ENCODE measurements at regions not wholly inside any gene's neighbourhood (a gene's known extent, or its start where the extent isn't known, plus 50 kb on each side); places are given as distances from the start of the nearest gene placed in this dataset.

GRCh38 chr1:177838907-177839485 lies 130.9 kb downstream of the SEC16B start:
- TF ChIP-seq, protein P1, sequence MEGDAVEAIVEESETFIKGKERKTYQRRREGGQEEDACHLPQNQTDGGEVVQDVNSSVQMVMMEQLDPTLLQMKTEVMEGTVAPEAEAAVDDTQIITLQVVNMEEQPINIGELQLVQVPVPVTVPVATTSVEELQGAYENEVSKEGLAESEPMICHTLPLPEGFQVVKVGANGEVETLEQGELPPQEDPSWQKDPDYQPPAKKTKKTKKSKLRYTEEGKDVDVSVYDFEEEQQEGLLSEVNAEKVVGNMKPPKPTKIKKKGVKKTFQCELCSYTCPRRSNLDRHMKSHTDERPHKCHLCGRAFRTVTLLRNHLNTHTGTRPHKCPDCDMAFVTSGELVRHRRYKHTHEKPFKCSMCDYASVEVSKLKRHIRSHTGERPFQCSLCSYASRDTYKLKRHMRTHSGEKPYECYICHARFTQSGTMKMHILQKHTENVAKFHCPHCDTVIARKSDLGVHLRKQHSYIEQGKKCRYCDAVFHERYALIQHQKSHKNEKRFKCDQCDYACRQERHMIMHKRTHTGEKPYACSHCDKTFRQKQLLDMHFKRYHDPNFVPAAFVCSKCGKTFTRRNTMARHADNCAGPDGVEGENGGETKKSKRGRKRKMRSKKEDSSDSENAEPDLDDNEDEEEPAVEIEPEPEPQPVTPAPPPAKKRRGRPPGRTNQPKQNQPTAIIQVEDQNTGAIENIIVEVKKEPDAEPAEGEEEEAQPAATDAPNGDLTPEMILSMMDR (IDR thresholded peaks at IDR 0.05; ENCODE audit: low read depth, low read length), result no peak
- TF ChIP-seq POLR2A (IDR thresholded peaks at IDR 0.05; ENCODE audit: extremely low read depth, insufficient read length), result no peak
- TF ChIP-seq MYC (IDR thresholded peaks at IDR 0.05; ENCODE audit: low read depth, low read length), result no peak
- TF ChIP-seq MAX (IDR thresholded peaks at IDR 0.05; ENCODE audit: low read depth, low read length), result no peak
- no peak overlapping the region for H3K4me3 ChIP-seq (ENCODE audit: low read depth, low read length)
- no peak for DNase-seq (ENCODE audit: low read depth)

GRCh38 chr1:177833631-177834030 lies 136.2 kb downstream of the SEC16B start:
- TF ChIP-seq POLR2A (IDR thresholded peaks at IDR 0.05; ENCODE audit: extremely low read depth, insufficient read length), result no peak
- no peak for TF ChIP-seq MYC (IDR thresholded peaks at IDR 0.05; ENCODE audit: low read depth, low read length)
- TF ChIP-seq, protein P1 (IDR thresholded peaks at IDR 0.05; ENCODE audit: low read depth, low read length), result no peak
- TF ChIP-seq MAX (IDR thresholded peaks at IDR 0.05; ENCODE audit: low read depth, low read length), result no peak
- no peak overlapping the region for H3K4me3 ChIP-seq (ENCODE audit: low read depth, low read length)
- DNase-seq (ENCODE audit: low read depth), result no peak

DNA sequence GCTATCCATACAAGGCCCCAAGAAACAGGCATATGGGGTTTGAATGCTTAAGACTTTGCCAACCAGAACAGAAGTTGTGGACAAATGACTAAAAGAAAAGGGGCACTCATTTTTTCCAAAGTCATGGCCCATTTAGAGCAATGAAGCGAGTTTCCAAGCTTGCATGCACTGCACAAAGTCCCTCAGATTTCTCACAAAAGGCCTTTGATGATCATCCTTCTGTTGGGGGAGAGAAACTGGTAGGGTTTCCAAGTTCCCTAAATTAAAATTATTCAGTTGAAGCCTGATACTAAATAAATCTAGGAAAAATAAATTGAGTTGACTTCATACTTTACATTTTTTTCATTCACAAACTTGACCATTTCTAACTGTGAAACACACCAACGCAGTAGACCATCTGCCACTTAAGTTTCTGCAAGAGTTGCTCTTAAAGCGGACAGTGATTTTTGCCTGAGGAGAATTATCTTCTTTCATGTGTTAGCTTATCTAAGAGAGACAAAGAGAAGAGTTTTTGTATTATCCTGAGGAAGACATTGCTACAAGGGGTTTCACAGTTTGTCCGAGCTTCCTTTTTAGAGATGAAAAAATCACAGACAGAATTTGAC lies 139.2 kb downstream of the SEC16B start:
- H3K4me3 ChIP-seq (ENCODE audit: low read depth, low read length), result no peak overlapping the region
- DNase-seq (ENCODE audit: low read depth), result no peak
- no peak for TF ChIP-seq MYC (IDR thresholded peaks at IDR 0.05; ENCODE audit: low read depth, low read length)
- TF ChIP-seq, protein P1 (IDR thresholded peaks at IDR 0.05; ENCODE audit: low read depth, low read length), result no peak
- TF ChIP-seq POLR2A (IDR thresholded peaks at IDR 0.05; ENCODE audit: extremely low read depth, insufficient read length), result no peak
- TF ChIP-seq MAX (IDR thresholded peaks at IDR 0.05; ENCODE audit: low read depth, low read length), result no peak

DNA sequence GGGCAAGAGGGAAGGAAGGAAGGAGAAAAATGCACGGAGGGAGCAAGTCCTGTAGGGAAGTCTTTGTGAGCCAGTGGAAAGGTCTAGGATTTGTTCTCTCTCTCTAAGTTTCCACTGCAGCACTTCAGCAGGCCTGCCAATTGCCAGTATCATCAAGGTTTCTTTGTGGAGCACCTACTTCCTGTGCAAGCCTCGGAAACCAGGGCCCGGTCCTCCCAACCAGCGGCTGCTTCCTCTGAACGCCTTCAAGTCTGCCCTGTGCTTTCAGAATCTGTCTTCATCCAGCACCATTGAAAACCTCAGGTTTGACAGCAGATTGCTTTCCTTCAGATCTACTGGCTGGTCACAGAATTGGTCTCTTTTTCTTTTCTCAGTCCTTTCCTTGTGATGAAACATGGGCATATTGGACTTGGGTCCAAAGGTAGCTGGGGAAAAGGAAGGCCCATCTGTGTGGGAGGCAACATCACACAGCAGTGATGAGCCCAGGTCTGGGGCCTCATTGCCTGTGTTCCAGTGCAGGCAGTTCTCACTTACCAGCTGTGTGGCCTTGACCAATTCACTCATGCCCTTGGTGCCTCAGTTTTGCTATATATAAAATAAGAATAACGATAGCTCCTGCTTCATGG lies 144.5 kb downstream of the SEC16B start:
- no peak overlapping the region for H3K4me3 ChIP-seq (ENCODE audit: low read depth, low read length)
- no peak for DNase-seq (ENCODE audit: low read depth)
- TF ChIP-seq MAX (IDR thresholded peaks at IDR 0.05; ENCODE audit: low read depth, low read length) (no peak), POLR2A (IDR thresholded peaks at IDR 0.05; ENCODE audit: extremely low read depth, insufficient read length) (no peak), MYC (IDR thresholded peaks at IDR 0.05; ENCODE audit: low read depth, low read length) (no peak)
- TF ChIP-seq, protein P1 (IDR thresholded peaks at IDR 0.05; ENCODE audit: low read depth, low read length), result no peak

- DNase-seq (ENCODE audit: low read depth), result no peak
- TF ChIP-seq MYC (IDR thresholded peaks at IDR 0.05; ENCODE audit: low read depth, low read length) (no peak), POLR2A (IDR thresholded peaks at IDR 0.05; ENCODE audit: extremely low read depth, insufficient read length) (no peak), MAX (IDR thresholded peaks at IDR 0.05; ENCODE audit: low read depth, low read length) (no peak)
- TF ChIP-seq, protein P1 (IDR thresholded peaks at IDR 0.05; ENCODE audit: low read depth, low read length), result no peak
- H3K4me3 ChIP-seq (ENCODE audit: low read depth, low read length), result no peak overlapping the region
Observed at GRCh38 chr1:177824508-177824982, 145.3 kb downstream of the SEC16B start.
